H9 (cell line): ENCODE measurements at regions not wholly inside any gene's neighbourhood (a gene's known extent, or its start where the extent isn't known, plus 50 kb on each side); places are given as distances from the start of the nearest gene placed in this dataset.

ENCODE experiments used
- DNase-seq: peaks from one replicate; pipeline ENCODE4 v3.0.0-alpha.2; 2017
- H2AFZ ChIP-seq: one replicate; pipeline ENCODE4 v1.6.1; 2013; ENCODE audit warnings: mild to moderate bottlenecking, low read length, control low read depth, moderate library complexity
- H2AK5ac ChIP-seq: 2 replicates; pipeline ENCODE4 v1.6.1; 2013; ENCODE audit warnings: low read length, control low read depth, mixed read lengths; ENCODE audit not compliant: insufficient read length
- H2BK120ac ChIP-seq: one replicate; pipeline ENCODE4 v1.6.1; 2013; ENCODE audit warnings: low read depth, mild to moderate bottlenecking, low read length, control low read depth, inconsistent platforms; ENCODE audit not compliant: poor library complexity, severe bottlenecking
- H2BK12ac ChIP-seq: 2 replicates; pipeline ENCODE4 v1.6.1; 2013; ENCODE audit warnings: low read length, control low read depth, mixed read lengths, low read depth; ENCODE audit not compliant: insufficient read length
- H2BK15ac ChIP-seq: 2 replicates; pipeline ENCODE4 v1.6.1; 2013; ENCODE audit warnings: low read depth, low read length, control low read depth
- H2BK20ac ChIP-seq: one replicate; pipeline ENCODE4 v1.6.1; 2013; ENCODE audit warnings: low read depth, mild to moderate bottlenecking, low read length, control low read depth, inconsistent platforms; ENCODE audit not compliant: poor library complexity, severe bottlenecking
- H2BK5ac ChIP-seq: 2 replicates; pipeline ENCODE4 v1.6.1; 2013; ENCODE audit warnings: low read length, control low read depth, mixed read lengths; ENCODE audit not compliant: insufficient read length
- H3K14ac ChIP-seq: 2 replicates; pipeline ENCODE4 v1.6.1; 2013; ENCODE audit warnings: low read length, control low read depth; ENCODE audit not compliant: insufficient read depth
- H3K18ac ChIP-seq: 2 replicates; pipeline ENCODE4 v1.6.1; 2013; ENCODE audit warnings: low read depth, mild to moderate bottlenecking, mixed read lengths, low read length, control low read depth; ENCODE audit not compliant: insufficient read length
- H3K23ac ChIP-seq: 2 replicates; pipeline ENCODE4 v1.6.1; 2013; ENCODE audit warnings: low read length, control low read depth, mixed read lengths, low read depth; ENCODE audit not compliant: insufficient read length
- H3K23me2 ChIP-seq: 2 replicates; pipeline ENCODE4 v1.6.1; 2013; ENCODE audit warnings: low read depth, mild to moderate bottlenecking, mixed read lengths, low read length, control low read depth; ENCODE audit not compliant: insufficient read length, poor library complexity, severe bottlenecking
- H3K27ac ChIP-seq: 2 replicates; pipeline ENCODE4 v1.5.1; 2013; ENCODE audit warnings: low read length, control low read depth, mixed read lengths, low read depth; ENCODE audit not compliant: insufficient read length
- H3K27me3 ChIP-seq: 2 replicates; pipeline ENCODE4 v1.6.1; 2013; ENCODE audit warnings: low read length, control low read depth, inconsistent platforms; ENCODE audit not compliant: insufficient read depth
- H3K4ac ChIP-seq: 2 replicates; pipeline ENCODE4 v1.6.1; 2013; ENCODE audit warnings: low read depth, mild to moderate bottlenecking, control low read depth, inconsistent platforms, low read length, moderate library complexity
- H3K4me1 ChIP-seq: 2 replicates; pipeline ENCODE4 v1.6.1; 2013; ENCODE audit warnings: low read length, control low read depth, inconsistent platforms; ENCODE audit not compliant: insufficient read depth
- H3K4me2 ChIP-seq: 2 replicates; pipeline ENCODE4 v1.6.1; 2013; ENCODE audit warnings: low read length, control low read depth, mixed read lengths; ENCODE audit not compliant: insufficient read length, insufficient read depth
- H3K56ac ChIP-seq: 2 replicates; pipeline ENCODE4 v1.6.1; 2013; ENCODE audit warnings: low read depth, mild to moderate bottlenecking, mixed read lengths, low read length, control low read depth; ENCODE audit not compliant: insufficient read length
- H3K79me1 ChIP-seq: 2 replicates; pipeline ENCODE4 v1.6.1; 2013; ENCODE audit warnings: low read depth, mild to moderate bottlenecking, moderate library complexity, low read length, control low read depth, inconsistent platforms; ENCODE audit not compliant: insufficient read depth, poor library complexity, severe bottlenecking
- H3K79me2 ChIP-seq: 2 replicates; pipeline ENCODE4 v1.6.1; 2013; ENCODE audit warnings: low read length, control low read depth, inconsistent platforms; ENCODE audit not compliant: insufficient read depth
- H3K9ac ChIP-seq: 2 replicates; pipeline ENCODE4 v1.6.1; 2013; ENCODE audit warnings: low read length, control low read depth, mixed read lengths; ENCODE audit not compliant: insufficient read length; ENCODE audit errors: extremely low read depth
- H3K9me3 ChIP-seq: one replicate; pipeline ENCODE4 v1.6.1; 2013; ENCODE audit warnings: low read depth, low read length, inconsistent platforms; ENCODE audit not compliant: control insufficient read depth
- H3T11ph ChIP-seq: one replicate; pipeline ENCODE4 v1.6.1; 2013; ENCODE audit warnings: mild to moderate bottlenecking, low read length, control low read depth, inconsistent platforms
- H4K20me1 ChIP-seq: one replicate; pipeline ENCODE4 v1.6.1; 2013; ENCODE audit not compliant: control insufficient read depth, insufficient read length, insufficient read depth
- H4K5ac ChIP-seq: 2 replicates; pipeline ENCODE4 v1.6.1; 2013; ENCODE audit warnings: low read depth, mild to moderate bottlenecking, mixed read lengths, low read length, control low read depth; ENCODE audit not compliant: insufficient read length
- H4K8ac ChIP-seq: replicated peaks from 2 replicates; pipeline ENCODE4 v1.6.1; 2013; ENCODE audit warnings: low read length, control low read depth, mixed read lengths, low read depth; ENCODE audit not compliant: insufficient read length
- H4K91ac ChIP-seq: 2 replicates; pipeline ENCODE4 v1.6.1; 2013; ENCODE audit warnings: low read depth, mild to moderate bottlenecking, moderate library complexity, mixed read lengths, low read length, control low read depth; ENCODE audit not compliant: insufficient read length
- H3K27ac Mint-ChIP-seq, 3 experiments: 2 replicates in 2 of 3; 3 replicates in 1 of 3; pipeline ENCODE4 v1.8.0; 2020 to 2021; ENCODE audit warnings: mixed read lengths in 3 of 3, mild to moderate bottlenecking in 1 of 3, moderate library complexity in 1 of 3
- H3K27me3 Mint-ChIP-seq: 2 replicates; pipeline ENCODE4 v1.8.0; 2021; ENCODE audit warnings: low read depth, mild to moderate bottlenecking, moderate library complexity, mixed read lengths
- H3K36me3 Mint-ChIP-seq, 3 experiments: 2 replicates in 2 of 3; 3 replicates in 1 of 3; pipeline ENCODE4 v1.8.0; 2020 to 2021; ENCODE audit warnings: low read depth in 3 of 3, mixed read lengths in 3 of 3; ENCODE audit not compliant: insufficient read depth in 1 of 3
- H3K4me1 Mint-ChIP-seq, 2 experiments: 2 replicates each; pipeline ENCODE4 v1.8.0; 2020; ENCODE audit warnings: mixed read lengths in 2 of 2
- H3K4me3 Mint-ChIP-seq, 2 experiments: 2 replicates in 1 of 2; 3 replicates in 1 of 2; pipeline ENCODE4 v1.8.0; 2020 to 2021; ENCODE audit warnings: mild to moderate bottlenecking in 2 of 2, mixed read lengths in 2 of 2, moderate library complexity in 1 of 2
- H3K9me3 Mint-ChIP-seq, 2 experiments: 2 replicates in 1 of 2; 3 replicates in 1 of 2; pipeline ENCODE4 v1.8.0; 2020; ENCODE audit warnings: mild to moderate bottlenecking in 2 of 2, mixed read lengths in 2 of 2, moderate library complexity in 1 of 2
- CTCF ChIP-seq: fragments of 200-600 bp; sonication (generic); conservative IDR thresholded peaks from 3 replicates; pipeline ENCODE4 v1.8.0; 2021; ENCODE audit warnings: antibody characterized with exemption, mild to moderate bottlenecking
- WGBS: extraction: QIAGEN DNeasy Blood & Tissue Kit; methylation state at CpG from one replicate; pipeline ENCODE4 v1.1.7; 2013; ENCODE audit warnings: missing lambda C conversion rate, low lambda C conversion rate, mixed read lengths; ENCODE audit not compliant: insufficient read length; ENCODE audit errors: extremely low coverage; 5-methylcytosine and 5-hydroxymethylcytosine counted together

- no peak overlapping the region for H2BK20ac ChIP-seq
- no peak overlapping the region for H3T11ph ChIP-seq
- no CpG with 5 or more reads among the region's 3 CpGs for WGBS
- no peak overlapping the region for H2AFZ ChIP-seq
- no peak overlapping the region for H3K23ac ChIP-seq
- no peak overlapping the region for H4K91ac ChIP-seq
- H3K23me2 ChIP-seq: no peaks in the 10 kb centered on the region
- no peak overlapping the region for H4K8ac ChIP-seq
- Mint-ChIP-seq H3K36me3 (no peaks in the 10 kb centered on the region), H3K27me3 (no peaks in the 10 kb centered on the region), H3K9me3 (peaks cover 0 to 3% of the 10 kb centered on the region in 2 experiments; a peak in 1 of 5 replicates), H3K27ac (no peak overlapping the region), H3K4me3 (no peak overlapping the region), H3K4me1 (peaks cover 8 to 10% of the 10 kb centered on the region in 2 experiments)
- no peak overlapping the region for H3K4me2 ChIP-seq
- H3K4ac ChIP-seq: no peak overlapping the region
- H2AK5ac ChIP-seq: no peak overlapping the region
- H3K4me1 ChIP-seq: no peaks in the 10 kb centered on the region; the same call in 1 of the 2 replicates
- no peak overlapping the region for H3K27ac ChIP-seq
- H2BK5ac ChIP-seq: no peak overlapping the region
- no peak for TF ChIP-seq CTCF
- H3K18ac ChIP-seq: no peak overlapping the region
- H3K79me2 ChIP-seq: no peaks in the 10 kb centered on the region
- H2BK12ac ChIP-seq: no peak overlapping the region
- DNase-seq: no peak
- no peak overlapping the region for H4K5ac ChIP-seq
- H3K9ac ChIP-seq: no peak overlapping the region
- H2BK120ac ChIP-seq: no peak overlapping the region
- no peaks in the 10 kb centered on the region for H3K79me1 ChIP-seq
- H3K14ac ChIP-seq: no peak overlapping the region
- H4K20me1 ChIP-seq: no peaks in the 10 kb centered on the region
- no peaks in the 10 kb centered on the region for H3K9me3 ChIP-seq
- no peak overlapping the region for H2BK15ac ChIP-seq
- H3K56ac ChIP-seq: no peak overlapping the region
- no peaks in the 10 kb centered on the region for H3K27me3 ChIP-seq
Measured at GRCh38 chr5:8694545-8694944, 825.6 kb downstream of the MTRR start.
